Mammary epithelial cell (primary cell): ENCODE measurements at regions not wholly inside any gene's neighbourhood (a gene's known extent, or its start where the extent isn't known, plus 50 kb on each side); places are given as distances from the start of the nearest gene placed in this dataset.

Experiments
- EZH2 ChIP-seq: IDR thresholded peaks from 2 replicates; pipeline ENCODE4 v1.6.1; 2012; ENCODE audit warnings: low read length, inconsistent platforms, borderline replicate concordance
- TF ChIP-seq, protein P1 (sequence below), 2 donors: IDR thresholded peaks in 1 of 2; conservative IDR thresholded peaks in 1 of 2; 2 replicates each; pipeline ENCODE4 v1.5.1; 2011 to 2012; ENCODE audit warnings: inconsistent platforms in 2 of 2, low read length in 2 of 2, mild to moderate bottlenecking in 2 of 2, control low read depth in 1 of 2, low read depth in 1 of 2; ENCODE audit not compliant: insufficient read depth in 1 of 2; ENCODE audit errors: extremely low read depth in 1 of 2

DNA sequence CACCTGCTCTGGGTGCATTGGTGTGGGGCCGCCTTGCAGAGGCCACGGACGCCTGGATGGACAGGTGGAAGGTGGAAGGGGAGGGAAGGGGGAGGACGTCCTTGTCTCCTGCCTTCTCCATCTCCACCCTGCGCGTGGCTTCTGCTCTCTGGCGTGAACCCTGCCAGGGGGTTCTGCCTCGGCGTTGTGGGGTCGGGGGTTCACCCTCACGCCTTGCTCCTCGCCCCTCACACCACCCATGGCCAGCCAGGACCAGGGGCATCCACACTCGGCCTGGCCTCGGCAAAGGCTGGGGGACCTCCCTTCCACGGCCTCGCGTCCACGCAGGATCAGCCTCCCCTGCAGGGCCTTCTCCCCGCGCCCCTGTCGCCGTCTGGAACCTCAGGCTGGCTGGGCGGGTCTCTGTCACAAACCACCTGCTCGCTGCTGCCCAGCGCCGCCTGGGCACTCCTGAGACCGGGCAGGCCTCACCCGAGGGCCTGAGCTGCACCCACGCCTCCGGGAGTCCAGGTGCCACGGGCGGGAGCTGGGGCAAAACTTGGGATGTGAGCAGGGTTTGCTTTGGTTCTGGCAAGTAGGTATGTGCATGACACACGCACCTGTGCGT lies 655.9 kb downstream of the GALR1 start:
- TF ChIP-seq, protein P1, sequence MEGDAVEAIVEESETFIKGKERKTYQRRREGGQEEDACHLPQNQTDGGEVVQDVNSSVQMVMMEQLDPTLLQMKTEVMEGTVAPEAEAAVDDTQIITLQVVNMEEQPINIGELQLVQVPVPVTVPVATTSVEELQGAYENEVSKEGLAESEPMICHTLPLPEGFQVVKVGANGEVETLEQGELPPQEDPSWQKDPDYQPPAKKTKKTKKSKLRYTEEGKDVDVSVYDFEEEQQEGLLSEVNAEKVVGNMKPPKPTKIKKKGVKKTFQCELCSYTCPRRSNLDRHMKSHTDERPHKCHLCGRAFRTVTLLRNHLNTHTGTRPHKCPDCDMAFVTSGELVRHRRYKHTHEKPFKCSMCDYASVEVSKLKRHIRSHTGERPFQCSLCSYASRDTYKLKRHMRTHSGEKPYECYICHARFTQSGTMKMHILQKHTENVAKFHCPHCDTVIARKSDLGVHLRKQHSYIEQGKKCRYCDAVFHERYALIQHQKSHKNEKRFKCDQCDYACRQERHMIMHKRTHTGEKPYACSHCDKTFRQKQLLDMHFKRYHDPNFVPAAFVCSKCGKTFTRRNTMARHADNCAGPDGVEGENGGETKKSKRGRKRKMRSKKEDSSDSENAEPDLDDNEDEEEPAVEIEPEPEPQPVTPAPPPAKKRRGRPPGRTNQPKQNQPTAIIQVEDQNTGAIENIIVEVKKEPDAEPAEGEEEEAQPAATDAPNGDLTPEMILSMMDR (conservative IDR thresholded peaks at IDR 0.05 in 1 of 2, IDR thresholded peaks at IDR 0.05 in 1 of 2; ENCODE audit: extremely low read depth in 1 of 2, insufficient read depth in 1 of 2, low read depth in 1 of 2, low read length in 2 of 2): no peak
- no peak for TF ChIP-seq EZH2
